ENCODE measurements at regions not wholly inside any gene's neighbourhood (a gene's known extent, or its start where the extent isn't known, plus 50 kb on each side); places are given as distances from the start of the nearest gene placed in this dataset.
"Not testable (repeated sequence)": the region's sequence is repeated elsewhere in the genome, so short reads cannot be mapped to it uniquely, and the experiment has no call there.

DNA sequence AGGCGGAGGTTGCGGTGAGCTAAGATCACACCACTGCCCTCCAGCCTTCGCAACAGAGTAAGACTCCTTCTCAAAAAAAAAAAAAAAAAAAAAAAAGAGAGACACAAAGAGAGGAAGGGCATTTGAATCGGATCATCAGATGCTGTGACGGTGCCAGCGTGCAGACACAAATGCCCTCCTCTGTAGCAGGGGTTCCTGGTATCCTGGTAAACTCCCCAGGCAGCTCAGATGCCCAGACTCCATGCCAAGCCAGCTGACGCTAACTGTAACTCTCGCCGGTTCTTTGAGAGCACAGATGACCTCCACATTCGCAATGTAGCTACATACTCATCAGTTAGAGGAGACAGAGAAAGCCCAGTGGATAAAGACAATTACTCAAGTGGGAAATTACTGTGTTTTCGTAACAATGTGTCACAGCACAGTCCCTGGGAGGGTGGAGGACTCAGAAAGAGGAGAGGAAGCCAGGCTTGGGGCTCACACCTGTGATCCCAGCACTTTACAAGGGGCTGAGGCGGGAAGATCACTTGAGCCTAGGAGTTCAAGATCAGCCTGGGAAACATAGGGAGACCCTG lies 153.1 kb downstream of the BRD1 start:
- no peak for DNase-seq

DNA sequence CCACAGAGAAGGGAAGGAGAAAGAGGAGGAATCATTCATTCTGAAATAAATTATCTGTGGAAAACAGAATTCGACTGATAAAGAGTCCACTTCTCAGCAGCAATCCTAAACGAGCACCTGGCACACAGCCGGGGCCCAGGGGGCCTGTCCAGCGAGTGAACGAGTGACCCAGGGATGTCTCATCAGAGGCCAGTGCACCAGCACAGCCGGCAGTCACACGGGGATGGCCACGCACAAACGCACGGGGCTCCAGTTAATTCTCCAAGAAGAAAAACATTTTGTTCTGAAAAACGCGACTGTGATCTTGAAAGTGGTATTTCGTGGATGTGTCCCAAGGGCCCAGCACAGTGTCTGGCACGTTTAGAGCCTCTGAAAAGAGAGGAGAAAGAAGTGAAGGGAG lies 154.6 kb downstream of the BRD1 start:
- DNase-seq = no peak

DNA sequence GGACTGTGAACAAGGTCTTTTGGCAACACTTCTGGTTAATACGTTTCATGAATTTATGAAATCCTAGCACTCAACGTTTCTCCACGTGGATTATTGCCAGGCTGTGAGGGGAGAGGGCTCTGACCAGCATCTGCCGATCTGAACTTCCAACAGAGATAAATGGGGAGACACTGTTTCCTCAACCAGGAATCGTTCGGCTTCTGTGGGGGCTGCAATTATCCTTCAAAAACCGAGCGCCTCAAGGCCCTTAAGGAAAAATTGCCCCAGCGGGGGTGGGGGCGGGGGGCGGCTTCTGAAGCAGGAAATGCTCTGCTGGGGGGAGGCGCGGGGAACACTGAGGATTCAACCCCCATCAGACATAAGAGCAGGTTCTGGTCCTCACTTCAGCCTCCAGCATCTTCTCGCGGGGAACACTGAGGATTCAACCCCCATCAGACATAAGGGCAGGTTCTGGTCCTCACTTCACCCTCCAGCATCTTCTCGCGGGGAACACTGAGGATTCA lies 155.6 kb downstream of the BRD1 start:
- DNase-seq = no peak

DNA sequence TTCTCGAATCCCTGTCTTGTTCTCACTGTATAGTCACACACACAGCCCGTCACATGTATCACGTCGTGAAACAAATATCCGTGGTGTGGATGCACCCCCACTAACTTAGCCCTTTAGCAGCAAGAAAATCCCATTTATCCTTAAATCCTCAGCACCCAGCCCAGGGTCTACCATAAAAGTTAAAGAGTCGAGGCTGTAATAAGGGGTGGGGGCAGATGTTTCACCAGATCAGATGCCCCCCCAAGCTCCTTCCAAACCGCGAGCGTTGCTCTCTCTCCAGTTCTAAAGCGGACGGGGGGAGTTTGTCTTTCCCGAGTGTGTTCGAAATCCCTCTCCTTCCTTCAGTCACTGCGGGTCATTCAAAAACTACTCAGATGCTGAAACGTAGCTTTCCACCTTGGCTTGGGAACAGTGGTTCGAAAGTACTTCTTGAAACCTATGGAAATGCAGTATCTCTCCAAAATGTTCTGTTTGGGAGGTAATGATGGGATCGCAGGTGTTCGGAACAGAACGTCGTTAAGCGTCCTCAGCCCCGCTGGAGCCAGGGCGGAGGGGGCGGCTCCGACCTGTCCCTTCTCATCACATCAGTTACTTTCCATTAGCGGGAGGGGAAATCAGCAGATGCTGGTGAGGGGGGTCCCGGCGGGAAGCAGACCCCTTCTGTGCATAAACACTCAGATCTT lies 156.2 kb downstream of the BRD1 start:
- no peak for DNase-seq

DNA sequence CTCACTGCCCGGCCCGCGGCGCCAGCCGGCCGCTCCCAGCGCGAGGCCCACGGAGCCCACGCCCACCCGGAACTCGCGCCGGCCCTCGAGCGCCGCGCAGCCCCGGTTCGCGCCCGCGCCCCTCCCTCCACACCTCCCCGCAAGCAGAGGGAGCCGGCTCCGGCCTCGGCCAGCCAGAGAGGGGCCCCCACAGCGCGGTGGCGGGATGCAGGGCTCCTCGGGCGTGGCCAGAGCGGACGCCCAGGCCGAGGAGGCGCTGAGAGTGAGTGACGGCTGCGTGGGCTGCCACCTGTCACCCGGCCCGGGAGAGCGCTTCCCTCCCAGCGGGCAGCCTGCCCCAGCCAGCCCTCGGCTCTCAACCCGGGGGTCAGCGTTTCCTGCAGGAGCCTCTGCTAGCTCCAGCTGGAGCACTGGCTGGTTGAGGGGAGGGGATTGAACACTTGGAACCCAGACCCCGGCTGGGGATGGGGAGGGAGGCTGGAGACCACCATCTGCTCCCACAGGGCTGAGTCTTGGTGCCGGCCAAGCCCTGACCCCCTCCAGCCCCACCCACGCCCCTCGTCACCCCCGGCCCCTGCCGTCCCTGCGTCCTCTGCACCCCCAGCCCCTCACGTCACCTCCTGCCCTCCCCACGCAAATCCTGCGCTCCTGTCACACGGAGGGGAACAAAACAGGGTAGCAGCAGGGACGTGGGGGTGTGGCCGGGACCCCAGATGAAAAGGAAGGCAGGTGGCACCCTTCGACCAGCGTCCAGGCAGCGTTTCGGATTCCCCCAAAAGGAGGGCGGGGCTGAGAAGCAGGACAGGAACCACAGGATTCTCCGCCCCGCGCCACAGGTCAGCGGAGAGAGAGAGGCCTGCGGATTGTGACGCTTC lies 157.0 kb downstream of the BRD1 start:
- peak; percentile 23 for DNase-seq

DNA sequence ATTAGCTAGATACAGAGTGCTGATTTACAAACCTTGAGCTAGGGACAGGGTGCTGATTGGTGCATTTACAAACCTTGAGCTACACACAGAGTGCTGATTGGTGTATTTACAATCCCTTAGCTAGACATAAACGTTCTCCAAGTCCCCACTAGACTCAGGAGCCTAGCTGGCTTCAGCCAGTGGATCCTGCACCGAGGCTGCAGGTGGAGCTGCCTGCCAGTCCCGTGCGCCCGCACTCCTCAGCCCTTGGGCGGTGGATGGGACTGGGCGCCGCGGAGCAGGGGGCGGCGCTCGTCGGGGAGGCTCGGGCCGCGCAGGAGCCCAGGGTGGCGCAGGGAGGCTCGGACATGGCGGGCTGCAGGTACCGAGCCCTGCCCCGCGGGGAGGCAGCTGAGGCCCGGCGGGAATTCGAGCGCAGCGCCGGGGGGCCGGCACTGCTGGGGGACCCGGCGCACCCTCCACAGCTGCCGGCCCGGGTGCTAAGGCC lies 157.7 kb downstream of the BRD1 start:
- DNase-seq = not testable (repeated sequence)

DNA sequence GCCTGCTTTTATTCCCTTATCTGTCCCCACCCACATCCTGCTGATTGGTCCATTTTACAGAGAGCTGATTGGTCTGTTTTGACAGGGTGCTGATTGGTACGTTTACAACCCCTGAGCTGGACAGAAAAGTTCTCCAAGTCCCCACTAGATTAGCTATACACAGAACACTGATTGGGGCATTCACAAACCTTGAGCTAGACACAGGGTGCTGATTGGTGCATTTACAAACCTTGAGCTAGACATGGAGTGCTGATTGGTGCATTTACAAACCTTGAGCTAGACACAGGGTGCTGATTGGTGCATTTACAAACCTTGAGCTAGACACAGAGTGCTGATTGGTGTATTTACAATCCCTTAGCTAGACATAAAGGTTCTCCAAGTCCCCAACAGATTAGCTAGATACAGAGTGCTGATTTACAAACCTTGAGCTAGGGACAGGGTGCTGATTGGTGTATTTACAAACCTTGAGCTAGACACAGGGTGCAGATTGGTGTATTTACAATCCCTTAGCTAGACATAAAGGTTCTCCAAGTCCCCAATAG lies 158.2 kb downstream of the BRD1 start:
- DNase-seq = not testable (repeated sequence)

DNA sequence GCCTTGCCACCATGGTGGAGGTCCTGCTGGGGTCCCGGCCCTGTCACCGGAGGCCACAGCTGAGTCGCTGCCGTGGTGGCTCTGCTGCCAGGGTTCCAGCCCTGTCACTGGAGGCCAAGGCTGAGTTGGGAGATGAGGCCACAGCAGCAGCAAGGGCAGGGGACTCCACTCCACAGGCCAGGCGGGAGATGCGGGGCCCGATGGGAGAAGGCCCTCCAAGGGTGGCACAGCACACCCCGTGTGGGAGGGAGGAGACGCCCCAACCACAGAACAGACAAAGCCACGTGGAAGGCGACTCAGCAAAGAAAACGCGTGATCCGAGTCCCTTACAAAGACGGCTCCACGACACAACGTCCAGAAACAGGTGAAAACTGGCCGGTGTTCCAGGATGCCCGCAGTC lies 159.3 kb downstream of the BRD1 start:
- DNase-seq = no peak

DNA sequence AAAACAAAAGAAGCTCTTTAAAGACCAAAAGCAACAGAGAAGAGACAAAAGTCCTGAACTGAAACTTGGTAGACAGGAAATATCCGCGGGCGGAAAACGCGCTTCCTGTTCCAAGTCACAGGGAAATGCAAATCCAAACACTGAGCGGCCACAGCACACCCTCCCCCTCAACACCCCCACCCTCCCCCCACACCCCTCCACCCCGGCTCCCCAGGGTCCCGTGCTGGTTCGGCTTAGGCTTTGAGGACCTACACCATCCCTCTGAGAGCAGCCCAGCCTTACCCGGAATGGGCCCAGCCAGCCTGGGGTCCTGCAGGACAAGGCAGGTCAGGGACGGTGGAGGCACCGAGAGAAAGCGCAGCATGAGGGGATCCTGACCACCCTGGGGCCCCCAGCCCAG lies 160.4 kb downstream of the BRD1 start:
- DNase-seq = no peak

DNA sequence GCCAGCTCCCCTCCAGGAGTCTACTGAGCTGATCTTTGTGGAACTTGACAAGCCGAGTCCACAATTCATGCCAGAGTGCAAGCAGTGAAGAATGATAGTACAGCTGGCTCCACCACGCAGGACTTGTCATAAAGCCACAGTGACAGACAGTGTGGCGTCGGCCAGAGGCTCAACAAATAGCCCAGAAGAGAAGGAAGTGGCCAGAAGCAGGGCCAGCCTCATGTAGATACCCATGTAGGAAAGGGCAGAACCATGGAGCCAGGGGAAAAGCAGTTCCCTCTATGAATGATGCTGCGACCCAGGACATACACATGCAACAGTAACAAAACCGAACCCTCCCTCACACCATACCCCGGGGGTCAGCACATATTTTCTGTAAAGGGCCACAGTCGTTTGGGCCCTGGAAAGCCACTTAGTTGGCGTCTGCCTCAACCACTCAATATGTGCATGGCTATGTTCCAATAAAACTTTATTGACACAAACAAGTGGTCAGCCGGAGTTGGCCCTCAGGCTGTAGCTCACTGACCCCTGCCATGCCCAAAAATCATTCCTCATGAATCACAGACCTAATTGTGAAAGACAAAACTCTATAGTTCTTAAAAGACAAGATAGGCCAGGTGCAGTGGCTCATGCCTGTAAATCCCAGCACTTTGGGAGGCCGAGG lies 161.4 kb downstream of the BRD1 start:
- DNase-seq = no peak

DNA sequence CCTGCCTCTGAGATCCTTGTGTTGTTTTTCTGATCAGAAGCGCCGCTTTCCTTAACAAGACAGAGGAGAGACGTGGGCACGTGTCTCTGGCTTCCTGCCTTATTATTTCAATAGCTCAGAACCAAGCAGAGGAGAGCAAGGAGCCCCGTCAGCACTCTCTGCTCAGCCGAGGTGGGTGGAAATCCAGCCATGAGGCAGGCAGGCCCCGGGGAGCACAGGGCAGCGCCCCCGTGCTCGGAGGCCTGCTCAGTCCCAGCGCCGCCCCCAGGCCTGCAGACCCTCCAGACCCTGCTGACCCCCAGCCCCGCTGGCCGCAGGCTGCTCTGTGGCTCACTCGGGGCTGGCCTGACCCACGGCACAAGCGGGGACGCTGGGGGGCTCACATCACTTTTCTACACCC lies 162.8 kb downstream of the BRD1 start:
- DNase-seq = no peak

DNA sequence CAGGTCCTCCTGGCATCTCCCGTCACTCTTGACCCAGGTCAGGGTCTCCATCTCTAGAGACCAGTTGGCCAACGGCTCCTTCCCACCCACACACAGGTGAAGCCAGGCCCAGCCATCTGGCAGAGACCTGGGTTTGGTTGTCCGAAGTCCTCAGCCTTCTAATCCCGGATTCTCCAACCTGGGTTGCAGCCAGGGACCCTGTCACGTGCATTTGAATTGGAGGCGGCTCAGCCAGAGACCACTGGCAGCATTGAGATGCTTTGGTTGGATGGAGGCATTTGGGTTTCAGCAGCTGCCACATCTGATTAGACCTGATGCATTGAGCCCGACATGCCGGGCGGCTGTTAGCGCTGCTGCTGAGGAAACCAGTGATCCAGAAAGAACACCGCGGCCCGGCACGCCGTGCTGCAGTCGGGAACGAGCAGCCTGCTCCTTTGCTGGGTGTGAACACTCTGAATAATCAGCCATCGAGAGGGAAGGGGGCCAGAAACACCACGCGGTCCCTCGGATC lies 163.2 kb downstream of the BRD1 start:
- DNase-seq = no peak

DNA sequence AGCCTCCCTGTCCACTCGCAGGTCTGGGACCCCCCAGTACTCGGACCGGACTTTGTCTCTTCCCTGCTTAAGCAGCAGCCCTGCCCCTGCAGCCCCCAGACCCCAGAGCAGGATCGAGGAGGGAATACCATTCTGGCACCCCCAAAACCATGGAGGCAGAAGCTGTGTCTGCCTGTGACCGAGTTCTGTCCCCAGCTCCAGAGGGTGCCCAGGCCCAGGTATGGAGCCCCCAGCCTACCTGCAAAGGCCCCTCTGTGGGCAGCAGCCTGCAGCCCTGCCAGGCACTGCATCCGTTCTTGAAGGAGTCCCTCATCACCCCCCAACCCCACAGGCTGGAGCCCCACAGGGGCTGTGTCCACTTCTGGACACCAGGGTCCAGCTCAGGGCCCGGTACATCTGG lies 163.8 kb downstream of the BRD1 start:
- DNase-seq = no peak

DNA sequence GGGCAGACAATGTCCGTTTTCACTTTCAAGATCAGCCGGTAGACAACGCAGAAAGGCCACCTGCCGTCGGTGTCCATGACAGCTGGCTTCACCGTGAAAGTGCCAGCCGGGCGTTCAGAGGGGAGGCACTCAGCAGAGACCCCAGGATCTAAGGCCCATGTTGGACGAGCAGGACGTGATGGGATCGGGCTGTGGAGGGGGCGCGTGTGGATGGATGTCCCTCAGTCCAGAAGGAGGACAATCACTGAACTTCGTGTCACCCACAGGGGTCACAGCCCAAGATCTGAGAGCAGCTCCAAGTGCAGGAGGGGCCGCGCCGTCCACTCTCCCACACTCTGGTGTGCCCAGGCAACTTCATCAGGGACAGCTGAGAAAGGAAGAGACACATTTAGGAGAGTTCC lies 164.4 kb downstream of the BRD1 start:
- DNase-seq = no peak

DNA sequence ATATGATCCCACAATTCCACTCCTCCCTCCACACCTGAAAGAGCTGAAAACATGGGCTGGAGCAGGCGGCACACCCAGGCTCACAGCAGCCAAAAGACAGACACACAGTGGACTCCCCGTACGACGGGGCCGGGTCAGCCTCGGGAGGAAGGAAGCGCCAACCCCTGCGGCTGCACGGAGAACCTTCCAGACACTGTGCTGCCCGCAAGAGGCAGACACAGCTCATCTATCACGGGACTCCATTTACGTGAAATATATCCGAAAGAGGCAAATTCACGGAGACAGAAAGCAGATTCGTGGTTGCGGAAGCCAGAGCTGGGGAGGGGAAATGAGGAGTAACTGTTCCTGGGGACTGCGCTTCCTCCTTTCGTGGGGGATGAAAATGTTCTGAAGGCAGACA lies 165.0 kb downstream of the BRD1 start:
- DNase-seq = no peak

DNA sequence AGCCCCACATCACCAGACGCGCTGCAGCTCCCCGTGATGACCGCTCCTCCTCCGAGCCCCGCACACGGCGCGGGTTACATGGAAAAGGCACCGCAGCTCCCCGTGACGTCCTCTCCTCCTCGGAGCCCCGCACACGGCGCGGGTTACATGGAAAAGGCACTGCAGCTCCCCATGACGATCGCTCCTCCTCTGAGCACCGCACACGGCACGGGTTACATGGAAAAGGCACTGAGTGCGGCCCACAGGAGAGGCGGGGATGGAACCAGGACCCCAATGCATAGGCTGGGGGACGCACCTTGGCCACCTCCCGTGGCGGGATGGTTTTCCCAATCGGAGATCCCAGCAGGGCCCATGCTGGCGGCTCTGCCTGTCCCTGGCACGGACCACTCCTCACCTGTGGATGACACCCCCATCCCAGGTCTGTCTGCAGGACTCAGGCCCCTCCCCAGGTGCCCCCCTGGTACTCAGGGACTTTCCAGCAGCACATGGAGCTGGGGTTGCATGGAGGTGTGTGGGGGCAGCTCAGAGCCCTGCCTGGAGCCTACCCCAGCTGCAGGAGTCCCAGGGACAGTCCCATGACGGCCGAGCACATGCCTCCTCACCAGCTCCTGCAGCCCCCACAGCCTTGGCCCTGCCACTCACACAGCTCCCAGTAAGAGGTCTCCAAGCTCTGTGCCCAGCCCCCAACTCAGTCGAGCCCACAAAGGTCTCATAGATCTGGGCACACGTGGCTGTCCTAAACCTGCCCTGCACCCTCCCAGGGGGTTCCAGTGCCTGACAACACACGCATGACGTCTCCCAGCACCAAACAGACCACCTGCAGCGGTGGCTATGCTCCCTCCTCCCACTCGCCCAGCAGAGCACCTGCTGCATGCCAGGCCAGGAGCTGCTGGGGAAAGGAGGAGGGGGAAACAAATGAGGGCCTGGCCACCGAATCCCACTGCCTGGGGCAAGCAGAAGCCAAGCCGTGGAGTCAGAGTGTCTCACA lies 166.6 kb downstream of the BRD1 start:
- DNase-seq = no peak

DNA sequence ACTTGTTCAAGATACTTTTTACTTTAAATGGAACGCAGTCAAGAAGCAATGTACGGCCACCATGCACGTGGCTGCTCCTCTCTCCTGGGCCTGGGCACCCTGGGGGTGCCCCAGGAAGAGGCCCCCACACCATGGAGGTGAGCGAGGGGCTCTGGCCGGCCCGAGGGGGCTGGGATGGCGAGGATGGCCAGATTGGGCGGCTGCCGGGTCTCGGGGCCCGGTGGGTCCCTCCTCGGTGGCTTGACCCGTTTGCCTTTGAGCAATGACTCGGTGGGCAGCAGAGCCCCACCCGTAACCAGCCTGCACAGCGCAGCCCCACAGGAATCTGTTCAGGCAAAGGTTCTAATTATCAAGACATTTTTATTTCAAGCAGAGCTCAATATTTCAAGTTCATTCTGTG lies 167.4 kb downstream of the BRD1 start:
- no peak for DNase-seq

DNA sequence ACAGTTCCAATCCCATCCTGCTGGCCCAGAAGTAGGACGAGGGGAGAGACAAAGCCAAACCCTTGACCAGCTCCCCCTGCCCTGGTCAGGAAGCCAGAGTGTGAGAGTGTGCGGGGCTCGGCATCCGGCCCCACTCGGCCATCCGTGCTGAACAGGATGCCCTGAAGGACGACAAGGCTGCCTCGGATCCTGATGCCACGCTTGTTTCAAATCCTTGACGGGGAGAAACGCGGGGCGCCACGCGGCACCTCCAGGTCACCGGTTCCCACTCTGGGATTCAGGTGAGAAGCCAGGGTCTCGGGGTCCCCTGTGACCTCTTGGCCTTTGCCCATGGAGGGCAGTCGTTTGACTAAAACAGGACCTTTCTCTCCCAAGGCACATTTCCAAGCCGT lies 167.8 kb downstream of the BRD1 start:
- no peak for DNase-seq

DNA sequence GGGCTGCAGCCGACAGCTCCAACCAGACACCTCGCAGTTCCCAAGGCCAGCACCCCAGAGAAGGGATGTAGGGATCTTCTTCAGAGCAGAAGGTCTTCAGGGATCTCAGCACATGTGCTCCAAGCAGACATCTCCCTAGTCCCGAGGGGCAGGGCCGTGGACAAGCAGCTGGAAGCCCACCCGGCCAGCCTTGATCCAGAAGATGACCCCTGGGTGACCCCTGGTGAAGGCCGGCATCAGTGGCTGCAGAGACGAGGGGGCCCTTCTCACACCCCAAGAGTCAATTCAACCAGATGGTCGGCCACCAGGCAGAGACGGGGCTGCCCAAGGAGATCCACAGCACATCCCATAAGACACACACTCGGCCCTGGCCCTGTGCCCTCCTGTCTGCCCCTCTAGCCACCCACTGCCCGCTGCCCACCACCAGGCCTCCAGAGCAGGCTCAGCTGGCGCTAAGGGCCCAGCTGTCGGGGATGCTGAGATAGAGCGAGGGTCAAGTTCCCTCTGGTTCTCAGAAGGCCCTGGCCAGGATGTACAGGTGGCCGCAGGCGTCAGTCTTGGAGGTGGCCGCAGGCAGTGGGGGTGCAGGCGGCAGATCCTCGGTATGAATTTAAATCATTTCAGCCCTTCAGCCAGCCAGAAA lies 168.3 kb downstream of the BRD1 start:
- no peak for DNase-seq

DNA sequence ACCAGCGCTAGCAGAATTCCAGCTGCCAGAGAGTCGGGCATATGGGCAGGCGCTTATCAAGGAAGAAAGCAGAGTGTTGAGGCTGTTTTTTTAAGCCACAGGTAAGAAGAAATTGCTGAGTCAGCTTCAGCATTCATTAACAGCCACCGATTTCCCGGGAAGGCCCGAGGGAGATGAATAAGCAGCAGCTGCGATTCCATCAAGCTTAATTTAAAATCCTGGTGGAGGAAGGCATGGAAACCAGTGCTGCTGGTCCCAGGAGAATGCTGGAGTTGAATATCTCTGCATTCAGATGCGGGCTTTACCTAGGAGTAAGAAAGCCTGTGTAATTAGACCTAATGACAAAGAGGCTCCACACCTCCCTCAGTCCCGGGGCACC lies 168.8 kb downstream of the BRD1 start:
- no peak for DNase-seq

Data from stimulated activated CD4-positive, alpha-beta T cell treated with anti-CD3 and anti-CD28 coated beads, Interleukin-12 subunit alpha, Interleukin-12 subunit beta, amount 100 ng/mL, for 4 hours (primary cell).